ENCODE measurements at regions not wholly inside any gene's neighbourhood (a gene's known extent, or its start where the extent isn't known, plus 50 kb on each side); places are given as distances from the start of the nearest gene placed in this dataset.

- no peak for DNase-seq (ENCODE audit: low spot score)
Measured at GRCh38 chr6:138550346-138550767, 51.1 kb upstream of the NHSL1 start.

- no peak for DNase-seq (ENCODE audit: low spot score)
Measured at GRCh38 chr6:138554146-138554545, 54.9 kb upstream of the NHSL1 start.

GRCh38 chr6:138555421-138555988 is 56.2 kb upstream of the NHSL1 start:
- DNase-seq (ENCODE audit: low spot score), result no peak

DNA sequence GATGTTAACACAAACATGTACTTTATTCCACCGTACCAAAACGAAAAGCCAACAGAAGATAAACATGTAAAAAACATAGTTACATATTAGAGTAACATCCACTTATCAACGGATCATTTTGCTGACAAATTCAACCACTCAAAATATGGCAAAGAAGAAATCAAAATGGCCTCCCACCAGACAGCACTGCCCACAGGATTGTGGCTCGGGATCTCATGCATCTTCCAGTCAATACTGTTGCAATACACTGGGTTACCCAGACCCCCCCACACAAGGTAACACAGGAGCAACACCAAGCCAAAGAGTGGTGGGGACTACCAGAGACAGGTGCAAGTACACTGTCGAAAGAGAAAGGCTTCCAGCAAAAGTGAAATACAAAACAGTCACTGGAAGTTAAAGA is 57.9 kb upstream of the NHSL1 start:
- no peak for DNase-seq (ENCODE audit: low spot score)

DNA sequence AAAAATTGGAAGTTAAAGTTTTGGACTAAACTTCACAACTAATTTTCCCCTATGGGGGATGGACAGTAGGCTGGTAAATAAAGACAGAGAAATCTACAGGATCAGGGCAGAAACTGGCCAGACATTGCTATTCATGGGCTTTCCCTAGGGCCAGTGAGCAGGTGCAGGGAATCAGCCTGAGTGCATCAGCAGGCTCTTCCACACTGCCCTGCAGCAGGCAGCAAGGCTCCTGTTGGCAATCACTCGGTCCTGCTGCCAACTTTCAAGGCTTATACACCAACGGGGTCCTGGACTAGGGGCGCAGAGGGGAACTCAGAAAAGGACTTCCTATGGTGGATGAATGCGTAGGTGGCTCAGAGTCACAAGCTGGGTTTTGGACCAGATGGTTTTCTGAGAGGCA is 59.8 kb upstream of the NHSL1 start:
- DNase-seq (ENCODE audit: low spot score), result no peak

DNA sequence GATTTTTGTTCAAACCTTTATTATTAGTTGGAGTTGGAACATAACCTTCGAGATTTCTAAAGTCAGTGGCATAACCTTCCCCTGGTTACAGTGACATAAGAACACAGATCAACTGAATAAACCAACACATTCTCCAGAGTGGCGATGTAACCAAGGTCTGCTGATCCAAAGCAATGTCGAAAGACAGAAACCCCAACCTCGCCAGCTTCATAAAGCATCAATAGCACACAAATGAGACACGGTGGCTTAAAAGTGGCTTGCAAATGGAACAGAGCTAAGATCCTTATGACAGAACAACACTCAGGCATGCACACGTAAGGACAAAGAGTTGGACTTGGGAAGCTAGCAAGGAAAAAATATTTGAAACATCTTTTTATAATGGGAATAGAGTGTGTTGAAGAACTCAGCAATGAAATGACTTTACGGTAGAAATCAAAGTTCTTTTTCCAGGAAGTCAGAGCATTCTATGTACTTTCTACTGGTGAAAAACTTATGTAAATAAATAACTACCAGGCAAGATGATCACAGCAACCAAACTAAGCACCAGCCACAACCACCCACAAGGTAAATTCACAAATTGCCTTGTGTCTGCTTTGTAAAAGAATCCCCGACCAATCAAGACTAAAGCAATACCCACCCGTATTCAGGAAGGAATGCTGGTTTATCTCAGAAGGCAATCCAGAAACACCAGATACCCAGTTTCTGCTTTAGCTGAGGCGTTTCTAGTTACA is 61.0 kb upstream of the NHSL1 start:
- DNase-seq (ENCODE audit: low spot score), result no peak

DNA sequence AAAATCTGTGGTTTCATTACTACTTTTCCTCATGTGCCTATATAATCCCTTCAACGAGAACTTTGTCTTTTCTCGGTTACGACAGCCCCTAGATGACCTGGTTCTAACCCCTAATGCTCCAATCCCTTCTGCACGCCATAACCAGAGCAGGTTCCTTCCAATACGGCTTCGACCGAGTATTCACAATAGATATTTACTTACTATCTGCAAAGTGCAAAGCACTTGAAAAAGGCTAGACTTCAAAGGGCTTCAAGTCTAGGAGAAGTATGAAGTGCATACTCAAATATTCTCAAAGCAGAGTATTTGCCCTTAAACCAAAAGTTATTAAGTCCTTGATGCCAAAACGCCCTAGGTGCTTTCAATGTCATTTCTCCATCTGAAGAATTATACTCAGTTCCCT is 63.4 kb upstream of the NHSL1 start:
- DNase-seq (ENCODE audit: low spot score), result no peak

GRCh38 chr6:138563231-138563630 is 63.9 kb upstream of the NHSL1 start:
- DNase-seq (ENCODE audit: low spot score), result no peak

- DNase-seq (ENCODE audit: low spot score), result no peak
Measured at GRCh38 chr6:138563650-138564049, 64.4 kb upstream of the NHSL1 start.

DNA sequence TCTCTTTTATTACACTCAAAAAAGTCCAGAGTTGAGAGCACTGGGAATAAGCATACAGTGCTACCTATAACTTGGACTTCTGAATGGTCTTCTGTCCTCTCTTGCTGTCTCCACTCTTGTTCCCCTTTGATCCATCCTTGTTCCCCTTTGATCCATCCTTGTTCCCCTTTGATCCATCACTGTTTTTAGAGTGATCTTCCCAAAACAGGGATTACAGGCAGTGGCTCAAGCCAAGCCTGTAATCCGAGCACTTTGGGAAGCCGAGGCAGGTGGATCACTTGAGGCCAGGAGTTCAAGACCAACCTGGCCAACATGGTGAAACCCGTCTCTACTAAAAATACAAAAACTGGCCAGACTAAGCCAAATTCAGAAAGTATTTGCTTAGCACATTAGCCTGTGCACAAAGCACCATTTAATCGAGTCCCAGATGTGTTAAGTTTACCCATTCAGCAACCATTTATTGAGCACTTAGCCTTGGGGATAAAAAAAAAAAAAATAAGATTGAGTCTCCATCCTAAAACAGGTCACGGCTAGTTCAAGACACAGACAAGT is 65.0 kb upstream of the NHSL1 start:
- no peak for DNase-seq (ENCODE audit: low spot score)

GRCh38 chr6:138567052-138567451 is 67.8 kb upstream of the NHSL1 start:
- no peak for DNase-seq (ENCODE audit: low spot score)

DNA sequence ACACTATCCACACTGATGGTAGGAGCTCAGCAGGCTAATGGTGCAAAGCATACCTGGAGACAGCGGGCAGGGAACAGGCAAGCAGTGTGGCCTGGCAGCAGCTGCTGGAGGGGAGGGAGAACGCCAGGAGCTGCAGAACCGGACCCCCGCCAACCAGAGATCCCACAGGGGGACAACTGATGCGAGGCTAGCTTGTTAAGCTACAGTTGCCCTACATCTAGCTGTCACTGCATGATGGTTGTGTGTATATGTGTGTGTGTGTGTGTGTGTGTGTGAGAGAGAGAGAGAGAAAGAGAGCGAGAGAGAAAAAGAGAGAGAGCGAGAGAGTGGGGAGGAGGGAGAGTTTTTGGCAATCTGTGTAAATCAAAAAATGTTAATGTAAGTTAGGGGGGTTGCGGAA is 69.7 kb upstream of the NHSL1 start:
- no peak for DNase-seq (ENCODE audit: low spot score)

- no peak for DNase-seq (ENCODE audit: low spot score)
Measured at GRCh38 chr6:138569554-138569953, 70.3 kb upstream of the NHSL1 start.

DNA sequence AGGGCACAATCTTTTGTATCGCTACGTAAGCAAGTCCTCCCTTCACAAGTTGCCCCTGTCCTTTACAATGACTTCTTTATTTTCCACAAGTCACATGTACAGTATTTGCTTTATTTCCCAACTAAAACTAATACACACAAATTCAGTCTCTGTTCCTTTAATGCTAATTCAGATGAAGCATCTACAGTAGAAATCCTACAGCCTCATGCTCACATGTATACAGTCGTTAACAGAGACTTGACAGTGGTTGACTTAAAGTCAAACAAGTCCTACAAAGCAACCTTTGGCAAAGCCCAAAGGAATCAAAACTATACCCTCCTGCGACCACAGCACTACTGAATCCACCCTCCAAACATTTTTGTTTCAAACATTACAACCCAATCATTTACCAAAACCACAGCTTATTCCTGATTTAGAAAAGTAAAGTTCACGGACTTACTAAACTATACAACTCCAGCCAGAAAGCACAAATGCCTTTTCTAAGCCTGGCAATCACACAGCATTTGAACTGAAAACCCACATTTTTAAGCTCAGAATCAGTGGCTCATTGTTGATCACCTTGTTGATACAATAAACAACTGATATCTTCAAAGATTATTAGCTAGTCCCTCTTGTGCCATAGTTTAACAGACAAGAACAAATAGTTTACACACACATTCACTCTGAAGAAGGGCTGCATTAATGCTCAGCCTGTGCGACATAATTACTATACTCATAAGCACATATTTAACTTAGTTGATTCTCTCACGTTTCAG is 70.9 kb upstream of the NHSL1 start:
- DNase-seq (ENCODE audit: low spot score), result no peak

GRCh38 chr6:138570725-138571029 is 71.4 kb upstream of the NHSL1 start:
- DNase-seq (ENCODE audit: low spot score), result no peak

DNA sequence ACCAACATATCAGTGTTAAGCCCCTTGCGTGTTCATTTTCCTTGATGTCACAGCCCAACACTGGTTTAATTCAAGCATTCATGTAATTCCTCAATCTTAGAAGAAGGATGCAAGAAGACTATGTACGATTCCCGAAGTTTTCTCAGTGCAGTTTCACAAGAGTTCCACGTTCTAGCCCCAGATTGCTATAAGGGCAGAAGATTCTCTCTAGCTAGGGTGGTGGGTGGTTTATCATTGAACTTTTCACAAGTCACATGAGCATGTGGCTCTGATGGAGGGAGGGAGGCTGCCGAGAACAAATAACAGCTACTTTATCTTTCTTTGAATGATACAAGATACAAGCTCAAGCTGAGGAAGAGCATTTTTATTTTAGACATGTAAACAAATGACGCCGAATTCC is 71.9 kb upstream of the NHSL1 start:
- no peak for DNase-seq (ENCODE audit: low spot score)

DNA sequence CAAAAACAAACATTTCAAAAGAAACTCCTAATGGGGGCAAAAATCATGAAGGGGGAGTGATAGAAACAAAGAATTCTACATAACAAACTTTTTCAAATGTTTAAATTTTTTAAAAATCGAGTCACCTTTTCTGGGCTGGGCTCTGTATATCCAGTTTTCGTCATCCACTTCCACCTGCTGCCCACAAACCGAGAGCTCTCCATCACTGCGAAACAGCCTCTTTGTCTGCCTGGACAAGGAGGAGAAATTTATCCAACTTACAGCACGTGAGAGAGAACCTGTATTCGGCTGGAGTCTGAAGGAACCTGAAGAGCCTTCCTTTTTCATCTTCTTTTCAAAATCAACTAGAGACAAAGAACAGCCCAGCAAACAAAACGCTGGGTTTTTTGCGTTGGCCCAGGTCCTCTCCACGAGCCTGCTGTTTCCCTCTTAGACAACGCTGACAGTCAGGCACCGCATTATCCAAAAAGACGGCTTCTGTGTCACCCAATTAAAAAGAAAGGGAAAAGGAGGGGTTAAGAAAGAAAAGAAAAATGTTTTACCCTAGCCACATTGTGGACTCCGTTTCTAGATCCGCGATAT is 72.4 kb upstream of the NHSL1 start:
- DNase-seq (ENCODE audit: low spot score), result no peak

- DNase-seq (ENCODE audit: low spot score), result peak; percentile 85
Measured at GRCh38 chr6:138572167-138572875, 73.0 kb upstream of the NHSL1 start.

- no peak for DNase-seq (ENCODE audit: low spot score)
Measured at GRCh38 chr6:138572885-138573284, 73.6 kb upstream of the NHSL1 start.

DNA sequence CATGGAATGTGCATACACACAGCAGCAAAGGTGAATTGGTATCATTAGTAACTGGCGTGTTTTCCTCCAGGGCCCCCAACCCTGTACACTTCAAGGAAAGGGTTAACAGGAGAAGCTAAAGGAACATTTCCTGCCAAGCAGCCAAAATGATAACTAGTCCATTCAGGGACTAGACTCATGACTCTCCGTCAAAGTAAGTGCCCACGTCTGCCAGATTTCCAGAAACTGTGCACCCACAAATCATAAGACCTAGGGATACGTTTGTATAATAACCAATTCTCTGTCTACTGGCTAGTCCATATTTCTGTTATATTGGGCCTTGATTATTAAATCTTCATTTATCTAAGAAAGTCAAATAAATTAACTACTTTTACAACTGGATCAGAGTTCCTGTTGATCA is 76.0 kb upstream of the NHSL1 start:
- DNase-seq (ENCODE audit: low spot score), result no peak

DNA sequence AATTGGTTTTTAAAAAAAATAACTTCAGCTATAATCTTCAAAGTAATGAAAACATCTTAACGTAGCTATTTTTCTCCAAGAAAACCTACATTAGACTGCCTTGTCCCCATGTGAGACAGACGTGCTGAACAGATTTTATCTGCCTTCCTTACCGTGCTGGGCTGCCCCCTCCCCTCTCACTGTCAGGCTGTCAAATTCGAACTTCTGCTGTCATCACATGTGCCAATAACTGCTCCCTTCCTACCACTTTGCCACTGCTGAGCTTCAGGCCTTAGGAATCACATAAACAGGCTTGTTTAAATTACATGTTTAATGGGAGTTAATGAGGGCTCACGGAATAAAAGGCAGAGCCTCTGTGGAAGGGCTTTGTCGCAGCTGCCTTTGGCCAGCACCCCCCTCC is 77.0 kb upstream of the NHSL1 start:
- no peak for DNase-seq (ENCODE audit: low spot score)

All from GM03348 (cell line).